Pancreas (tissue), 10 donors: ENCODE measurements at regions not wholly inside any gene's neighbourhood (a gene's known extent, or its start where the extent isn't known, plus 50 kb on each side); places are given as distances from the start of the nearest gene placed in this dataset.

Experiments
- ATAC-seq, 4 donors: fragments of 200-7000 bp; cut with Tn5 transposase; one replicate each; pipeline versions ENCODE4 v1.8.0 to v1.9.1; 2020; ENCODE audit warnings: mild to moderate bottlenecking in 4 of 4, moderate library complexity in 4 of 4
- DNase-seq, 6 donors: peaks; one replicate each; pipeline ENCODE4 v3.0.0-alpha.2; 2020
- FAIRE-seq: peaks from 2 replicates; lab custom pipeline; 2012; peaks lifted over from hg19 to GRCh38; lab: Jason Lieb, UNC
- H3K27ac ChIP-seq, 4 donors: fragments of 200-600 bp; sonication (generic); 1 replicate in 3 of 4; 2 replicates in 1 of 4; pipeline versions ENCODE4 v1.5.0 to v1.8.0; 2020
- H3K27me3 ChIP-seq, 4 donors: fragments of 200-600 bp; one replicate each; pipeline ENCODE4 v1.8.0; 2021
- H3K36me3 ChIP-seq, 3 donors: fragments of 200-600 bp; sonication (generic) in 1 of 3; one replicate each; pipeline versions ENCODE4 v1.5.0 to v1.8.0; 2020 to 2021
- H3K4me1 ChIP-seq, 3 donors: fragments of 200-600 bp; one replicate each; pipeline ENCODE4 v1.8.0; 2021
- H3K4me3 ChIP-seq, 4 donors: fragments of 200-600 bp; sonication (generic) in 2 of 4; one replicate each; pipeline versions ENCODE4 v1.5.0 to v1.8.0; 2020 to 2021
- H3K9me3 ChIP-seq, 4 donors: fragments of 200-600 bp; one replicate each; pipeline ENCODE4 v1.8.0; 2021
- WGBS, 2 donors: extraction: QIAGEN DNeasy Blood & Tissue Kit; methylation state at CpG; one replicate each; pipeline ENCODE4 v1.1.7; 2013; 5-methylcytosine and 5-hydroxymethylcytosine counted together
- intact Hi-C, 3 donors: fragments of 100-400 bp; cut with DNase I; formaldehyde crosslinking; loops; one replicate each; pipeline versions ENCODE4 v1.11.1 to v1.14.2; 2022
- TF ChIP-seq, protein P1 (sequence below), 4 donors: fragments of 200-600 bp; sonication (generic) in 3 of 4; IDR thresholded peaks; one replicate each; pipeline versions ENCODE4 v1.5.0 to v1.8.0; 2021; ENCODE audit warnings: antibody characterized with exemption in 4 of 4
- donor health status: healthy with polysubstance abuse.
- donor health status: DM: no; HTN: no; CAD: no; lungs with moderate emphysema.
- donor health status: DM: no; HTN: no; CAD: no.
- donor health status: control.
- donor health status: control.
- donor health status: Bipolar disorder and iron deficiency.
- donor health status: DM: yes; HTN: yes; CAD: no.
- donor health status: DM: no; HTN: no; CAD: no.
- donor health status: DM: no; HTN: no; CAD: no.
- donor health status: DM: yes; HTN: yes; CAD: no.

DNA sequence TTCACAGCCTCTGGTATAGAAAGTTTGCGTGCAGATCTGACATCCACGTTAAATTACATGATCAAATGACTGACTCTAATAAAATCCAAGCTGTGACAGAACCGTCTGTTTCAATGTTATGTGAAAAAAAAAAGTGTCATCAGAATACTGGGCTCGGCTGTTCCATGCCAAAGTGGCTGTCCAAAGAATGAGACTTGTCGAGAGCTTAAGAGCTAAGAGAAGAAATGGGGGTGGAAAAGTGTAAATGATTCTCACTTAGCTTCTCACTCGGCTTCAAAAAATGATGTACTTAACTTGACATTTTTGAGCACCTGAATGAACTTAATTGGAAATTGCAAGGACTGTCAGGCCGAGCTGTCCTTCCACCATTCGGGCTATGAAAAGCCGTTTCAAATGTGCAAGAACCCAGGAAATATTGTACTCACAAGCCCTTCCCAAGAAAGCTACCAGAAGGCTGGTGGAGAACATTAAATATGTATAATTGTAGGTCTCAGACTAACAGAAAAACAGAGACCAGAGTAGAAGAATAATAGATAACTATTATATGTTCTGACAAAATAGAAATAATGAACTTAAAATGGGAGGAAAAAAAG is 78.0 kb downstream of the DIO3 start:
- no peak overlapping the region for H3K27ac ChIP-seq
- DNase-seq (no peak), FAIRE-seq (no peak), ATAC-seq (no peak)
- no peak overlapping the region for H3K4me3 ChIP-seq
- peaks cover 0 to 5% (median 0%) of the 10 kb centered on the region in 4 donors for H3K27me3 ChIP-seq
- no peaks in the 10 kb centered on the region for H3K36me3 ChIP-seq
- WGBS, 2 donors, result 76 to 80% methylated on average over 9 of the region's 9 CpGs
- H3K9me3 ChIP-seq, result no peaks in the 10 kb centered on the region
- TF ChIP-seq, protein P1, sequence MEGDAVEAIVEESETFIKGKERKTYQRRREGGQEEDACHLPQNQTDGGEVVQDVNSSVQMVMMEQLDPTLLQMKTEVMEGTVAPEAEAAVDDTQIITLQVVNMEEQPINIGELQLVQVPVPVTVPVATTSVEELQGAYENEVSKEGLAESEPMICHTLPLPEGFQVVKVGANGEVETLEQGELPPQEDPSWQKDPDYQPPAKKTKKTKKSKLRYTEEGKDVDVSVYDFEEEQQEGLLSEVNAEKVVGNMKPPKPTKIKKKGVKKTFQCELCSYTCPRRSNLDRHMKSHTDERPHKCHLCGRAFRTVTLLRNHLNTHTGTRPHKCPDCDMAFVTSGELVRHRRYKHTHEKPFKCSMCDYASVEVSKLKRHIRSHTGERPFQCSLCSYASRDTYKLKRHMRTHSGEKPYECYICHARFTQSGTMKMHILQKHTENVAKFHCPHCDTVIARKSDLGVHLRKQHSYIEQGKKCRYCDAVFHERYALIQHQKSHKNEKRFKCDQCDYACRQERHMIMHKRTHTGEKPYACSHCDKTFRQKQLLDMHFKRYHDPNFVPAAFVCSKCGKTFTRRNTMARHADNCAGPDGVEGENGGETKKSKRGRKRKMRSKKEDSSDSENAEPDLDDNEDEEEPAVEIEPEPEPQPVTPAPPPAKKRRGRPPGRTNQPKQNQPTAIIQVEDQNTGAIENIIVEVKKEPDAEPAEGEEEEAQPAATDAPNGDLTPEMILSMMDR (IDR thresholded peaks at IDR 0.05), result no peak
- H3K4me1 ChIP-seq, result no peaks in the 10 kb centered on the region
- intact Hi-C loops, result loop anchor here in 1 of 3 donors (10.0 kb wide), 1 partner anchor 455 kb away; no protein-coding TSS in a partner anchor

DNA sequence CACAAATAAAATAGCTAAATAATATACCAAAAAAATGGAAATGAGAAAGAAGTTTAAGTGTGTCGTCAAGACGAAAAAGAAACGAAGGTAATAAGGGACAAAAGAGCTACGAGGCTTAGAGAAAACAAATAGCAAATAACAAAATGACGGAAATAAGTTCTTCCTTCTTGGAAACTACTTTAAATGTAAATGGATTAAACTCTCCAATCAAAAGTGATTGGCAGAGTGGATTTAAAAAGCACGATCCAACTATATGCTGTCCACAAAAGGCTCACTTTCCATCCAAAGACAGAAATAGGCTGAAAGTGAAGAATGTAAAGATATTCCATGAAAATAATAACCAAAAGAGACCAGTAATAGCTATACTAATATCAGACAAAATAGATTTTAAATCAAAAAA is 82.4 kb downstream of the DIO3 start:
- no peaks in the 10 kb centered on the region for H3K36me3 ChIP-seq
- intact Hi-C loops, result no loop called here
- TF ChIP-seq, protein P1 (IDR thresholded peaks at IDR 0.05), result no peak
- ATAC-seq (no peak), DNase-seq (no peak), FAIRE-seq (no peak)
- H3K4me3 ChIP-seq, result no peak overlapping the region
- WGBS, 2 donors, result 78 to 86% methylated on average over 6 of the region's 6 CpGs
- no peak overlapping the region for H3K27ac ChIP-seq
- no peaks in the 10 kb centered on the region for H3K9me3 ChIP-seq
- no peaks in the 10 kb centered on the region for H3K4me1 ChIP-seq
- peaks cover 0 to 6% (median 0%) of the 10 kb centered on the region in 4 donors for H3K27me3 ChIP-seq

DNA sequence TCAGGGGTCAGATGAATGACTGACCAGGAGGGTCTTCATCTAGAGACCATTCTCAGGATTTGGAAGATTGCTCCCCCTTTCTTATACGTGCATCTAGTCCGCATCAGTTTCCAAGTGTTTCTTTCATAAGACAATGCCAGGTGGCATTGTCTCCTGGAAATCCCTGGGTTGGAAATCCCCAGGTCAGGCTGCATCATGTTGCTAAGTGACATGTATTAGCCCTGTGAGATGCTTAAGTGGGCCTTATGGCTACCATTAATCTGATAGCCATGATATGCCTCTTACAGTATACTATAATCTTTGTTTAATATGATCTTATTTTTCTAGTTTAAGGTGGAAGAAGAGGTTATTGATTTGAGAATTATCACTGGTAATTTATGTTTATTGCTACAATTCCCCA is 92.8 kb downstream of the DIO3 start:
- FAIRE-seq (no peak), ATAC-seq (no peak), DNase-seq (no peak)
- H3K4me3 ChIP-seq, result no peak overlapping the region
- H3K4me1 ChIP-seq, result no peaks in the 10 kb centered on the region
- H3K27ac ChIP-seq, result no peak overlapping the region
- 72 to 86% methylated on average over 2 of the region's 2 CpGs for WGBS, 2 donors
- H3K36me3 ChIP-seq, result no peaks in the 10 kb centered on the region
- TF ChIP-seq, protein P1 (IDR thresholded peaks at IDR 0.05), result no peak
- intact Hi-C loops, result no loop called here
- no peaks in the 10 kb centered on the region for H3K9me3 ChIP-seq
- no peaks in the 10 kb centered on the region for H3K27me3 ChIP-seq

- no peak for DNase-seq
- no peak for ATAC-seq
- H3K4me3 ChIP-seq, result no peak overlapping the region
- TF ChIP-seq, protein P1 (IDR thresholded peaks at IDR 0.05), result no peak
- H3K36me3 ChIP-seq, result no peaks in the 10 kb centered on the region
- H3K4me1 ChIP-seq, result no peaks in the 10 kb centered on the region
- no peak overlapping the region for H3K27ac ChIP-seq
- H3K9me3 ChIP-seq, result no peaks in the 10 kb centered on the region
- H3K27me3 ChIP-seq, result no peaks in the 10 kb centered on the region
- intact Hi-C loops, result no loop called here
- no peak for FAIRE-seq
These were observed 96.1 kb downstream of the DIO3 start for GRCh38 chr14:101657372-101657771.

- WGBS, 2 donors, result 42% methylated on average over 3 of the region's 3 CpGs
- TF ChIP-seq, protein P1 (IDR thresholded peaks at IDR 0.05), result peak in 1 of 4 donors; percentile 22
- Histone ChIP-seq H3K36me3 (no peaks in the 10 kb centered on the region), H3K4me3 (no peak overlapping the region), H3K4me1 (no peaks in the 10 kb centered on the region), H3K27ac (no peak overlapping the region), H3K27me3 (no peaks in the 10 kb centered on the region), H3K9me3 (no peaks in the 10 kb centered on the region)
- FAIRE-seq (no peak), DNase-seq (peak in 1 of 6 donors; percentile 24), ATAC-seq (peak in 3 of 4 donors; percentile 55 to 72 (median 60))
- intact Hi-C loops, result no loop called here
These were observed 95.9 kb upstream of the PPP2R5C start for GRCh38 chr14:101665478-101666078.
